ENCODE measurements at regions not wholly inside any gene's neighbourhood (a gene's known extent, or its start where the extent isn't known, plus 50 kb on each side); places are given as distances from the start of the nearest gene placed in this dataset.

DNA sequence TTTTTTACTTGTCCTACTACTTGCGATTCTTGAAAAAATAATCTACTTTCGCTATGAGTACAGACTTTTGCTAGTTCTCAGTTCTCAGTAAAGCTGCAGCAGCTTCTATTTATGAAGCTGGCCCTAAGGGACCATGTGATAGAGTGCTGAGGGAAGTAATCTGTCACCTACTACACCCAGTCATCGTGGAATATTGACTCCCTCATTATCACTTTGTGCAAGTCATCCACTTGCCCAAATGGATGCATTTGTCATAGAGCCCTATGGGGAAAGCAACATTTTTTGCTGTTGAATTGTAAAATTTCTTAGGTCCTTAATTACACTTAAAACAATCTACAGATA, 1919.8 kb downstream of the SUCLG1 start:
- 8% methylated on average over 3 of the region's 3 CpGs for WGBS (ENCODE audit: insufficient coverage, insufficient replicate concordance, low lambda C conversion rate, missing lambda C conversion rate)
- no peak for DNase-seq (ENCODE audit: low read depth, low spot score)
- RAD21 ChIA-PET (ENCODE audit: unreplicated experiment) = interaction anchor here (1.0 to 1.2 kb wide), 2 partner anchors 193 to 199 kb away, joined by 4 to 5 read pairs; no protein-coding TSS in a partner anchor

More for the DNA sequence above, 1919.8 kb downstream of the SUCLG1 start:
- no TSS peak for BruUV-seq (replicated peaks)
- in situ Hi-C loops (cut with MboI) = no loop called here
- CTCF ChIA-PET = no interaction called here
- POLR2A ChIA-PET = no interaction called here
- H3K27ac ChIP-seq (ENCODE audit: control insufficient read depth, insufficient read depth) = no peak overlapping the region
- H3K27me3 ChIP-seq (replicated peaks in 1 of 2; ENCODE audit: control insufficient read depth in 2 of 2, insufficient read depth in 2 of 2, low read length in 1 of 2) = no peaks in the 10 kb centered on the region
- no peak overlapping the region for H3K4me2 ChIP-seq (ENCODE audit: control insufficient read depth, insufficient read depth)
- SMC1A ChIA-PET (ENCODE audit: uncharacterized antibody, unreplicated experiment) = interaction anchor here (0.8 to 2.9 kb wide), 10 partner anchors 8 to 306 kb away, joined by 3 to 13 read pairs (median 3); no protein-coding TSS in a partner anchor
- H4K20me1 ChIP-seq (ENCODE audit: control insufficient read depth, insufficient read depth) = no peaks in the 10 kb centered on the region
- H3K36me3 ChIP-seq (ENCODE audit: control insufficient read depth in 2 of 2, insufficient read depth in 2 of 2, low read length in 1 of 2) = no peaks in the 10 kb centered on the region
- H3K4me1 ChIP-seq (ENCODE audit: control insufficient read depth, insufficient read depth, low read length) = no peaks in the 10 kb centered on the region
- FAIRE-seq (no peak), ATAC-seq (peak; percentile 95)
- TF ChIP-seq, protein P1, sequence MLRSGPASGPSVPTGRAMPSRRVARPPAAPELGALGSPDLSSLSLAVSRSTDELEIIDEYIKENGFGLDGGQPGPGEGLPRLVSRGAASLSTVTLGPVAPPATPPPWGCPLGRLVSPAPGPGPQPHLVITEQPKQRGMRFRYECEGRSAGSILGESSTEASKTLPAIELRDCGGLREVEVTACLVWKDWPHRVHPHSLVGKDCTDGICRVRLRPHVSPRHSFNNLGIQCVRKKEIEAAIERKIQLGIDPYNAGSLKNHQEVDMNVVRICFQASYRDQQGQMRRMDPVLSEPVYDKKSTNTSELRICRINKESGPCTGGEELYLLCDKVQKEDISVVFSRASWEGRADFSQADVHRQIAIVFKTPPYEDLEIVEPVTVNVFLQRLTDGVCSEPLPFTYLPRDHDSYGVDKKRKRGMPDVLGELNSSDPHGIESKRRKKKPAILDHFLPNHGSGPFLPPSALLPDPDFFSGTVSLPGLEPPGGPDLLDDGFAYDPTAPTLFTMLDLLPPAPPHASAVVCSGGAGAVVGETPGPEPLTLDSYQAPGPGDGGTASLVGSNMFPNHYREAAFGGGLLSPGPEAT (IDR thresholded peaks at IDR 0.05; ENCODE audit: low read depth) = peak; percentile 37; the same call in 1 of the 2 replicates
- TF ChIP-seq MTA2 (IDR thresholded peaks at IDR 0.05; ENCODE audit: low read depth) (0 out of 2 replicates have a peak, but pooled peaks have one; percentile 49), DPF2 (IDR thresholded peaks at IDR 0.05) (peak; percentile 65; the same call in 1 of the 2 replicates), NFXL1 (IDR thresholded peaks at IDR 0.05; ENCODE audit: borderline replicate concordance) (no peak), NBN (IDR thresholded peaks at IDR 0.05) (0 out of 2 replicates have a peak, but pooled peaks have one; percentile 22), IKZF2 (IDR thresholded peaks at IDR 0.05) (peak in 1 of 2 experiments; percentile 42; a peak in 2 of 4 replicates), ZNF384 (IDR thresholded peaks at IDR 0.05; ENCODE audit: borderline replicate concordance, low read depth, low read length) (peak; percentile 37; the same call in 1 of the 2 replicates), EED (IDR thresholded peaks at IDR 0.05; ENCODE audit: low read depth) (no peak), JUND (IDR thresholded peaks at IDR 0.05; ENCODE audit: low read depth, low read length) (peak; percentile 59; the same call in 1 of the 2 replicates), RAD51 (IDR thresholded peaks at IDR 0.05) (peak; percentile 61; the same call in 1 of the 2 replicates), MEF2B (IDR thresholded peaks at IDR 0.05; ENCODE audit: partially characterized antibody, poor library complexity, severe bottlenecking) (peak; percentile 69), ATF7 (IDR thresholded peaks at IDR 0.05; ENCODE audit: low read depth) (0 out of 2 replicates have a peak, but pooled peaks have one; percentile 16)
- TF ChIP-seq, protein P2, sequence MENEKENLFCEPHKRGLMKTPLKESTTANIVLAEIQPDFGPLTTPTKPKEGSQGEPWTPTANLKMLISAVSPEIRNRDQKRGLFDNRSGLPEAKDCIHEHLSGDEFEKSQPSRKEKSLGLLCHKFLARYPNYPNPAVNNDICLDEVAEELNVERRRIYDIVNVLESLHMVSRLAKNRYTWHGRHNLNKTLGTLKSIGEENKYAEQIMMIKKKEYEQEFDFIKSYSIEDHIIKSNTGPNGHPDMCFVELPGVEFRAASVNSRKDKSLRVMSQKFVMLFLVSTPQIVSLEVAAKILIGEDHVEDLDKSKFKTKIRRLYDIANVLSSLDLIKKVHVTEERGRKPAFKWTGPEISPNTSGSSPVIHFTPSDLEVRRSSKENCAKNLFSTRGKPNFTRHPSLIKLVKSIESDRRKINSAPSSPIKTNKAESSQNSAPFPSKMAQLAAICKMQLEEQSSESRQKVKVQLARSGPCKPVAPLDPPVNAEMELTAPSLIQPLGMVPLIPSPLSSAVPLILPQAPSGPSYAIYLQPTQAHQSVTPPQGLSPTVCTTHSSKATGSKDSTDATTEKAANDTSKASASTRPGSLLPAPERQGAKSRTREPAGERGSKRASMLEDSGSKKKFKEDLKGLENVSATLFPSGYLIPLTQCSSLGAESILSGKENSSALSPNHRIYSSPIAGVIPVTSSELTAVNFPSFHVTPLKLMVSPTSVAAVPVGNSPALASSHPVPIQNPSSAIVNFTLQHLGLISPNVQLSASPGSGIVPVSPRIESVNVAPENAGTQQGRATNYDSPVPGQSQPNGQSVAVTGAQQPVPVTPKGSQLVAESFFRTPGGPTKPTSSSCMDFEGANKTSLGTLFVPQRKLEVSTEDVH (IDR thresholded peaks at IDR 0.05; ENCODE audit: low read depth, partially characterized antibody) = no peak
- intact Hi-C loops (cut with micrococcal nuclease; ENCODE audit: unreplicated experiment) = no loop called here
- no peaks in the 10 kb centered on the region for H3K79me2 ChIP-seq (ENCODE audit: control insufficient read depth, insufficient read depth, low read length)
- H3K4me3 ChIP-seq = no peak overlapping the region
- H3K9me3 ChIP-seq (replicated peaks; ENCODE audit: control insufficient read depth, insufficient read depth, low read length) = no peaks in the 10 kb centered on the region
- H3K9ac ChIP-seq (ENCODE audit: control insufficient read depth, insufficient read depth, low read length) = no peak overlapping the region
- no peak overlapping the region for H2AFZ ChIP-seq (ENCODE audit: control insufficient read depth, low read depth, low read length)
